Ovary (tissue), 7 donors: ENCODE measurements at regions not wholly inside any gene's neighbourhood (a gene's known extent, or its start where the extent isn't known, plus 50 kb on each side); places are given as distances from the start of the nearest gene placed in this dataset.

Experiments
- DNase-seq, 5 donors: peaks; one replicate each; pipeline ENCODE4 v3.0.0-alpha.2; 2019 to 2020
- H3K27ac ChIP-seq, 2 donors: fragments of 200-600 bp; one replicate each; pipeline versions ENCODE4 v1.5.1 to v1.8.0; 2019 to 2022
- H3K27me3 ChIP-seq: fragments of 200-600 bp; one replicate; pipeline ENCODE4 v1.8.0; 2022
- H3K36me3 ChIP-seq: fragments of 200-600 bp; sonication (generic); one replicate; pipeline ENCODE4 v1.5.1; 2019
- H3K4me1 ChIP-seq: one replicate; pipeline ENCODE4 v1.8.1; 2013; ENCODE audit warnings: mild to moderate bottlenecking, moderate library complexity; ENCODE audit not compliant: insufficient read depth
- H3K4me3 ChIP-seq: fragments of 200-600 bp; sonication (generic); one replicate; pipeline ENCODE4 v1.5.1; 2017
- H3K9me3 ChIP-seq, 2 donors: fragments of 200-600 bp in 1 of 2; sonication (generic) in 1 of 2; one replicate each; pipeline versions ENCODE4 v1.5.1 to v1.8.1; 2013 to 2019; ENCODE audit warnings: mild to moderate bottlenecking in 1 of 2, moderate library complexity in 1 of 2
- CTCF ChIP-seq, 3 donors: fragments of 450-650 bp in 2 of 3; fragments of 200-600 bp in 1 of 3; IDR thresholded peaks; one replicate each; pipeline versions ENCODE4 v1.5.1 to v1.8.0; 2016 to 2022; ENCODE audit warnings: antibody characterized with exemption in 3 of 3, mild to moderate bottlenecking in 1 of 3
- EP300 ChIP-seq: sonication (generic); formaldehyde crosslinking; IDR thresholded peaks from one replicate; pipeline ENCODE4 v1.6.1; 2017; ENCODE audit warnings: antibody characterized with exemption
- POLR2A ChIP-seq: fragments of 450-650 bp; IDR thresholded peaks from one replicate; pipeline ENCODE4 v1.6.1; 2017; ENCODE audit warnings: antibody characterized with exemption, mild to moderate bottlenecking, moderate library complexity
- WGBS, 3 donors: extraction: QIAGEN DNeasy Blood & Tissue Kit in 1 of 3; methylation state at CpG; one replicate each; pipeline versions ENCODE4 v1.1.5 to v1.1.7; 2013 to 2017; 5-methylcytosine and 5-hydroxymethylcytosine counted together
- intact Hi-C, 4 donors: fragments of 100-400 bp; cut with DNase I; formaldehyde crosslinking; loops; one replicate each; pipeline versions ENCODE4 v1.11.0 to v1.15.1; 2022 to 2023
- donor health status: DM: no; HTN: no; CAD: no; lungs with moderate emphysema.
- donor health status: DM: no; HTN: no; CAD: no.
- donor health status: Bipolar disorder and iron deficiency.
- donor health status: DM: no; HTN: no; CAD: no.
- donor health status: DM: yes; HTN: yes; CAD: no.

GRCh38 chr15:93384886-93385285, 295.9 kb upstream of the RGMA start:
- no peak for TF ChIP-seq CTCF (IDR thresholded peaks at IDR 0.05)
- TF ChIP-seq POLR2A = no peak
- TF ChIP-seq EP300 = no peak
- 68 to 94% (median 72%) methylated on average over 2 of the region's 2 CpGs for WGBS, 3 donors
- Histone ChIP-seq H3K9me3 (no peaks in the 10 kb centered on the region), H3K27ac (no peak overlapping the region), H3K4me3 (no peak overlapping the region), H3K27me3 (no peaks in the 10 kb centered on the region), H3K36me3 (no peaks in the 10 kb centered on the region), H3K4me1 (peaks cover 1% of the 10 kb centered on the region)
- no peak for DNase-seq
- intact Hi-C loops = no loop called here

- Histone ChIP-seq H3K9me3 (no peaks in the 10 kb centered on the region), H3K4me3 (no peak overlapping the region), H3K4me1 (no peaks in the 10 kb centered on the region), H3K27ac (no peak overlapping the region), H3K36me3 (no peaks in the 10 kb centered on the region), H3K27me3 (no peaks in the 10 kb centered on the region)
- DNase-seq = no peak
- WGBS, 3 donors = 18 to 53% (median 21%) methylated on average over 9 of the region's 9 CpGs
- intact Hi-C loops = no loop called here
- TF ChIP-seq CTCF (IDR thresholded peaks at IDR 0.05) (no peak), POLR2A (no peak), EP300 (no peak)
Observed at GRCh38 chr15:93382200-93382820, 293.3 kb upstream of the RGMA start.

- Histone ChIP-seq H3K27me3 (no peaks in the 10 kb centered on the region), H3K4me3 (no peak overlapping the region), H3K4me1 (no peaks in the 10 kb centered on the region), H3K36me3 (no peaks in the 10 kb centered on the region), H3K9me3 (no peaks in the 10 kb centered on the region), H3K27ac (no peak overlapping the region)
- TF ChIP-seq POLR2A (no peak), EP300 (no peak), CTCF (IDR thresholded peaks at IDR 0.05) (no peak)
- 29 to 40% (median 37%) methylated on average over 8 of the region's 8 CpGs for WGBS, 3 donors
- peak in 4 of 5 donors; percentile 28 to 51 (median 42) for DNase-seq
- intact Hi-C loops = no loop called here
Observed at GRCh38 chr15:93378558-93378957, 289.5 kb upstream of the RGMA start.

- H3K4me3 ChIP-seq = no peak overlapping the region
- 76 to 88% (median 82%) methylated on average over 9 of the region's 9 CpGs for WGBS, 3 donors
- TF ChIP-seq CTCF (IDR thresholded peaks at IDR 0.05) = no peak
- no peaks in the 10 kb centered on the region for H3K4me1 ChIP-seq
- DNase-seq = no peak
- no peak overlapping the region for H3K27ac ChIP-seq
- no peaks in the 10 kb centered on the region for H3K9me3 ChIP-seq
- H3K36me3 ChIP-seq = no peaks in the 10 kb centered on the region
- intact Hi-C loops = loop anchor here in 1 of 4 donors (2.0 kb wide), 1 partner anchor 48 kb away; no protein-coding TSS in a partner anchor
- no peaks in the 10 kb centered on the region for H3K27me3 ChIP-seq
Observed at GRCh38 chr15:93372865-93373223, 283.8 kb upstream of the RGMA start.
